Activated B cell treated with CpG ODN at 0.5 μM for 24 hours (primary cell): ENCODE measurements at regions not wholly inside any gene's neighbourhood (a gene's known extent, or its start where the extent isn't known, plus 50 kb on each side); places are given as distances from the start of the nearest gene placed in this dataset.

Experiments used
- ATAC-seq: fragments of 200-7000 bp; cut with Tn5 transposase; one replicate; pipeline ENCODE4 v1.10.0; 2021; ENCODE audit warnings: low read depth, mild to moderate bottlenecking, moderate library complexity
- CTCF ChIA-PET: fragments of 350-600 bp; sonication (Branson Sonifier 250); formaldehyde crosslinking; loops from one replicate; lab custom pipeline; 2021; ENCODE audit warnings: antibody characterized with exemption; lab: Charles Lee
- POLR2A ChIA-PET: fragments of 350-600 bp; sonication (Branson Sonifier 250); formaldehyde crosslinking; loops from one replicate; lab custom pipeline; 2021; ENCODE audit warnings: antibody characterized with exemption; lab: Charles Lee
- DNase-seq: peaks from one replicate; pipeline ENCODE4 v3.0.0; 2022
- H3K27ac Mint-ChIP-seq: one replicate; pipeline ENCODE4 v1.8.0; 2020; ENCODE audit warnings: mixed read lengths
- H3K27me3 Mint-ChIP-seq: one replicate; pipeline ENCODE4 v1.8.0; 2021; ENCODE audit warnings: mixed read lengths
- H3K36me3 Mint-ChIP-seq: one replicate; pipeline ENCODE4 v1.8.0; 2021; ENCODE audit warnings: low read depth, mixed read lengths
- H3K4me1 Mint-ChIP-seq: one replicate; pipeline ENCODE4 v1.8.0; 2021; ENCODE audit warnings: mixed read lengths
- H3K4me3 Mint-ChIP-seq: one replicate; pipeline ENCODE4 v1.8.0; 2020; ENCODE audit warnings: mild to moderate bottlenecking, mixed read lengths
- H3K9me3 Mint-ChIP-seq: one replicate; pipeline ENCODE4 v1.8.0; 2020; ENCODE audit warnings: mixed read lengths
- intact Hi-C: fragments of 100-400 bp; cut with micrococcal nuclease; formaldehyde crosslinking; loops from one replicate; pipeline ENCODE4 v1.15.1; 2024
- TF ChIP-seq, protein P1 (sequence below): fragments of 200-600 bp; IDR thresholded peaks from one replicate; pipeline ENCODE4 v1.8.0; 2022; ENCODE audit warnings: antibody characterized with exemption, mild to moderate bottlenecking

DNA sequence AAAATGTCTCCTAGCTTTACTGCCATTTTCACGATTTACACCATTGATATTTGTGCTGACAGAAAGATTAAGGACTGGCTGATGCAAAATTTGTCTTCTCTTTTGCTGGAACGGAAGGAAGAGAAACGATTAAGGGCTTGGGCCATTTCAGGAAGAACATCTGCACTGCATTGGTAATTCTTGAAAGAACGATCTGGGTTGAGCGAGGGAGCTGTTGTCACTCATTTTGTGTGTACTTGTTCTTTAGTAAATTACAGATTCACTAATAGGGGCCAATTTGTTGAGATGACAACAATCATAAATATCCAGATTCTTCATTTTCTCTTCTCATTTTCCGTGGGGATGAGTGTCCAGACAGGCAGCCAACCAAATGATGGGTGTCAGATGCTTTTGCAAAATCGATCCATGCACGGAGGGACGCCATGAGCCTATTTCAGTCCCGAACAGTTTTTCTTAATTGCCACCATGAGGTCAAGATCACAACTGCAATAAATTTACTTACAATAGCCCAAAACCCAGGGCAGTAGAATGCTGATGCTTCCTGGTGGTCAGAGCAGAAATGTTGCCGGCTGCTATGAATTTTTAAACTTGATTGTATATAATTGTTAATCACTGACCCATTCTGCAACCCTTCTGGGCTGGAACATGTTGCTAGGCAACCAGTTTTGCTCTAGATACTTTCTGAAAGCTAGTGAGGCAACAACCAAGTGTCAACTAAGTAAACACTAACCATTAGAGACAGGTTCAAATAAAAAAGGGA, 132.4 kb upstream of the TIAM1 start:
- H3K4me3 Mint-ChIP-seq: no peak overlapping the region
- DNase-seq (no peak), ATAC-seq (no peak)
- ChIA-PET CTCF (no interaction called here), POLR2A (no interaction called here)
- TF ChIP-seq, protein P1, sequence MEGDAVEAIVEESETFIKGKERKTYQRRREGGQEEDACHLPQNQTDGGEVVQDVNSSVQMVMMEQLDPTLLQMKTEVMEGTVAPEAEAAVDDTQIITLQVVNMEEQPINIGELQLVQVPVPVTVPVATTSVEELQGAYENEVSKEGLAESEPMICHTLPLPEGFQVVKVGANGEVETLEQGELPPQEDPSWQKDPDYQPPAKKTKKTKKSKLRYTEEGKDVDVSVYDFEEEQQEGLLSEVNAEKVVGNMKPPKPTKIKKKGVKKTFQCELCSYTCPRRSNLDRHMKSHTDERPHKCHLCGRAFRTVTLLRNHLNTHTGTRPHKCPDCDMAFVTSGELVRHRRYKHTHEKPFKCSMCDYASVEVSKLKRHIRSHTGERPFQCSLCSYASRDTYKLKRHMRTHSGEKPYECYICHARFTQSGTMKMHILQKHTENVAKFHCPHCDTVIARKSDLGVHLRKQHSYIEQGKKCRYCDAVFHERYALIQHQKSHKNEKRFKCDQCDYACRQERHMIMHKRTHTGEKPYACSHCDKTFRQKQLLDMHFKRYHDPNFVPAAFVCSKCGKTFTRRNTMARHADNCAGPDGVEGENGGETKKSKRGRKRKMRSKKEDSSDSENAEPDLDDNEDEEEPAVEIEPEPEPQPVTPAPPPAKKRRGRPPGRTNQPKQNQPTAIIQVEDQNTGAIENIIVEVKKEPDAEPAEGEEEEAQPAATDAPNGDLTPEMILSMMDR: no peak
- H3K36me3 Mint-ChIP-seq: no peaks in the 10 kb centered on the region
- H3K9me3 Mint-ChIP-seq: peaks cover 8% of the 10 kb centered on the region
- intact Hi-C loops: no loop called here
- H3K27ac Mint-ChIP-seq: no peak overlapping the region
- no peaks in the 10 kb centered on the region for H3K27me3 Mint-ChIP-seq
- H3K4me1 Mint-ChIP-seq: no peaks in the 10 kb centered on the region

DNA sequence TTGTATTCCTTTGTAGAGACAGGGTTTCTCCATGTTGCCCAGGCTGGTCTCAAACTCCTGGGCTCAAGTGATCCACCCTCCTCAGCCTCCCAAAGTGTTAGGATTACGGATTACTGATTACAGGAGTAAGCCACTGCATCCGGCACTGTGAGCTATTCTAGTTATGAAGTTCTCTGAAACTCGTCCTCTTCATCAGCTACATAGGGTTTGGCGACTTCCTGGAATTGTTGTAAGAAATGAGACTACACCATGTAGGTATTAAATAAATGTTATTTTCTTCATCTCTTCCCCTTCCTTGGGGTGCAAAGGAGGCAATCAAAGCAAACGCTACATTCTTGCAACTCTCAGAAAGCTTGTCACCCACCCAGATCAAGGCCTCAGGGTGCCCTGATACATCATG, 131.2 kb upstream of the TIAM1 start:
- Mint-ChIP-seq H3K27me3 (no peaks in the 10 kb centered on the region), H3K36me3 (no peaks in the 10 kb centered on the region), H3K9me3 (peaks cover 2% of the 10 kb centered on the region), H3K4me3 (no peak overlapping the region), H3K27ac (no peak overlapping the region), H3K4me1 (no peaks in the 10 kb centered on the region)
- DNase-seq (no peak), ATAC-seq (no peak)
- TF ChIP-seq, protein P1: no peak
- intact Hi-C loops: no loop called here
- ChIA-PET CTCF (no interaction called here), POLR2A (no interaction called here)

DNA sequence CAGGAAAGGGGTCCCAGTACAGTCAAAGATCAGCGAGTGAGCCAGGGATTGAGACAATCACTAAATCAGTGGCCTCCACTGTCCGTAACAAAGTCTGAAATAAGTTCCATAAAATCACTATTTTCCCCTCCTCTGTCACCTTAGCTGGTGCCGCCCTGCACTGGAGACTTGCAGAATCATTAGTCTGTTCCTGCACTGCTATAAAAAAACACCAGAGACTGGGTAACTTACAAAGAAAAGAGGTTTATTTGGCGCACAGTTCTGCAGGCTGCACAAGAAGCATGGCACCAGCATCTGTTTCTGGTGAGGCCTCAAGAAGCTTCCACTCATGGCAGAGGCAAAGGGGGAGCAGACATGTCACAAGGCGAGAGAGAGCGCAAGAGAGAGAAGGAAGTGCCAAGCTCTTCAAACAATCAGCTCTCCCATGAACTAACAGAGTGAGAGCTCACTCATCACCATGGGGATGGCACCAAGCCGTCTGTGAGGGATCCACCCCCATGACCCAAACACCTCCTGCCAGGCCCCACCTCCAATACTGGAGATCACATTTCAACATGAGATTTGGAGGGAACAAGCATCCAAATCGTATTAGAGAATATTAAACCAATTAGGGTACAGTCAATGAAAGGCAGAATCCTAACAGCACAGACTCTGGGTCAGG, 129.8 kb upstream of the TIAM1 start:
- peaks cover 2% of the 10 kb centered on the region for H3K9me3 Mint-ChIP-seq
- H3K27me3 Mint-ChIP-seq: no peaks in the 10 kb centered on the region
- intact Hi-C loops: no loop called here
- ChIA-PET CTCF (no interaction called here), POLR2A (no interaction called here)
- H3K4me1 Mint-ChIP-seq: no peaks in the 10 kb centered on the region
- H3K36me3 Mint-ChIP-seq: no peaks in the 10 kb centered on the region
- DNase-seq (no peak), ATAC-seq (no peak)
- H3K27ac Mint-ChIP-seq: no peak overlapping the region
- H3K4me3 Mint-ChIP-seq: no peak overlapping the region
- TF ChIP-seq, protein P1: no peak

DNA sequence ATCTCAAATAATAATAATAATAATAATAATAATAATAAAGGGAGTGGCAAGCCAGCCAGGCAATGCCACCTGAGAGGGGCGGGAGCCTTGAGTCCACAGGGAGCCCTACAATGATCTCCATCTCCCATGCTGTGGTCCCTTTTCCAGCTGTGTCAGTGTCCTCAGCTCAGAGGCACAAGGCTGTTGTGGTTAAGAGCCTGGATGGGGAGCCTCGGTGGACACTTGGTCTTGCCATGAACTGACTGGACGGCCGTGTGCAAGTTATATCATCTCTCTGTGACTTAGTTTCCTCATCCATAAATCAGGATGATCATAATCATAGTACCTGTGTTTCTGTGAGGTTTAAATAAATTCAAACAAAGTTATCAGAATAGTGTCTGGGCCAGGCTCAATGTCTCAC, 127.8 kb upstream of the TIAM1 start:
- Mint-ChIP-seq H3K36me3 (no peaks in the 10 kb centered on the region), H3K27ac (no peak overlapping the region)
- CTCF ChIA-PET: no interaction called here

More for the DNA sequence above, 127.8 kb upstream of the TIAM1 start:
- Mint-ChIP-seq H3K9me3 (peaks cover 2% of the 10 kb centered on the region), H3K27me3 (no peaks in the 10 kb centered on the region), H3K4me3 (no peak overlapping the region), H3K4me1 (no peaks in the 10 kb centered on the region)
- no peak for ATAC-seq
- TF ChIP-seq, protein P1: no peak
- no peak for DNase-seq
- POLR2A ChIA-PET: no interaction called here
- intact Hi-C loops: no loop called here
